SK-N-SH treated with all-trans-retinoic acid at 6 μM for 48 hours (cell line): ENCODE measurements at regions not wholly inside any gene's neighbourhood (a gene's known extent, or its start where the extent isn't known, plus 50 kb on each side); places are given as distances from the start of the nearest gene placed in this dataset.

Experiments used
- ARNTL ChIP-seq: fragments of 450-650 bp; formaldehyde crosslinking; IDR thresholded peaks from 2 replicates; pipeline ENCODE4 v1.5.0; 2020; ENCODE audit warnings: low read depth, mild to moderate bottlenecking, moderate library complexity, borderline replicate concordance
- SNAI2 ChIP-seq: fragments of 250-450 bp; sonication (Bioruptor Pico); IDR thresholded peaks from 2 replicates; pipeline ENCODE4 v1.5.0; 2020; ENCODE audit warnings: mild to moderate bottlenecking, moderate library complexity
- ZC3H10 ChIP-seq: fragments of 250-450 bp; sonication (Bioruptor Pico); IDR thresholded peaks from 2 replicates; pipeline ENCODE4 v1.5.1; 2021; ENCODE audit warnings: mild to moderate bottlenecking, moderate library complexity
- ZNF565 ChIP-seq: fragments of 450-650 bp; formaldehyde crosslinking; conservative IDR thresholded peaks from 2 replicates; pipeline ENCODE4 v1.5.0; 2020; ENCODE audit warnings: low read depth, mild to moderate bottlenecking, moderate library complexity
- ZNF70 ChIP-seq: fragments of 450-650 bp; formaldehyde crosslinking; IDR thresholded peaks from 2 replicates; pipeline ENCODE4 v1.5.0; 2020; ENCODE audit warnings: mild to moderate bottlenecking, moderate library complexity

DNA sequence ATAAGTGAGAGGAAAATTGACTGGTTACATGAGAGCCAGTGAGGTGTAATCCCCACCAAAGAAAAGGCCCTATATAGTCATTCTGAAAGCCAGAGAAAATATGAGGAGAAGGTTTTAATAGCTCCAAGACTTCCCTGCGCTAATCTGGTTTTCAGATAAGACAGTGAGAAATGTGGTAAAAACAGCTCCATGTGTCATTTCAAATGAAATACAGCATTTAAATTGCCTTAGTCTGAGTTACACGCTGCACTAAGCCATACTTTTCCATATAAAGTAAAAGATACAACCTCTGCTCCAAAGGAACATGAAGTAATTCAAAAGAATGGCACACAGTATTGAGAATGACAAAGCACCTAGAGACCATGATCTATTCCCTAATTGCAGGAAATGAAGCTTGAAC lies 378.0 kb upstream of the PDE4D start:
- TF ChIP-seq ZNF70 (CRISPR knock-in tag) (no peak), SNAI2 (CRISPR knock-in tag) (no peak), ARNTL (no peak), ZNF565 (CRISPR knock-in tag) (no peak), ZC3H10 (CRISPR knock-in tag) (no peak)
